Neuron (in vitro differentiated cells): ENCODE measurements at regions not wholly inside any gene's neighbourhood (a gene's known extent, or its start where the extent isn't known, plus 50 kb on each side); places are given as distances from the start of the nearest gene placed in this dataset.
A peak's percentile ranks its signal among the peaks of the same experiment; 100 is the strongest.
"Not testable (repeated sequence)": the region's sequence is repeated elsewhere in the genome, so short reads cannot be mapped to it uniquely, and the experiment has no call there.

Experiments
- H2AFZ ChIP-seq: one replicate; pipeline ENCODE4 v1.6.1; 2013; ENCODE audit warnings: low read depth, mild to moderate bottlenecking, inconsistent platforms, low read length, moderate library complexity
- H3K27me3 ChIP-seq: one replicate; pipeline ENCODE4 v1.6.1; 2013; ENCODE audit warnings: low read length; ENCODE audit not compliant: insufficient read depth
- H3K36me3 ChIP-seq: one replicate; pipeline ENCODE4 v1.6.1; 2013; ENCODE audit warnings: low read length; ENCODE audit not compliant: insufficient read depth
- H3K4me1 ChIP-seq: one replicate; pipeline ENCODE4 v1.6.1; 2013; ENCODE audit warnings: low read length; ENCODE audit not compliant: insufficient read depth
- H3K4me3 ChIP-seq: 2 replicates; pipeline ENCODE4 v1.5.1; 2013; ENCODE audit warnings: mild to moderate bottlenecking, low read length, moderate library complexity
- H3K9me3 ChIP-seq: one replicate; pipeline ENCODE4 v1.6.1; 2013; ENCODE audit warnings: low read length

DNA sequence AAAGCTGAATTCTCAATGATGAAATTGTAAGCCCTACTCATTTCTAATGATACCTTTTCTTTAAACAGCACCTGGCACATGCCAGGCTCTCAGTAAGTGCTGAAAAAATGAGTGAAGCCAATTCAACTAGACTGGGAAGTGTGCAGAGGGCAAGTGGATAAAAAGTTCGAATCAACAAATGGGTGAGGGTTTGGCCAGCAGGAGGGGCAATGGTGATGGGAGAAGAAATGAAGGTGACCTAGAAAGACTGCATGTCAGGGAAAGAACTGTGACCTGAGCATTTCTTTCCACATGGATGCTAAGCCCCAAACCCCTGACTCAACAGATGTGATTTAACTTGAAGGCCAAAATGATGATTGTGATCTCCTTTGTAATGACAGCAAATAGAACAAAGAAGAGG lies 54.6 kb downstream of the DKK1 start:
- Histone ChIP-seq H3K36me3 (no peaks in the 10 kb centered on the region), H3K9me3 (peaks cover 2% of the 10 kb centered on the region), H3K4me3 (no peak overlapping the region), H2AFZ (no peak overlapping the region), H3K4me1 (no peaks in the 10 kb centered on the region), H3K27me3 (no peaks in the 10 kb centered on the region)

DNA sequence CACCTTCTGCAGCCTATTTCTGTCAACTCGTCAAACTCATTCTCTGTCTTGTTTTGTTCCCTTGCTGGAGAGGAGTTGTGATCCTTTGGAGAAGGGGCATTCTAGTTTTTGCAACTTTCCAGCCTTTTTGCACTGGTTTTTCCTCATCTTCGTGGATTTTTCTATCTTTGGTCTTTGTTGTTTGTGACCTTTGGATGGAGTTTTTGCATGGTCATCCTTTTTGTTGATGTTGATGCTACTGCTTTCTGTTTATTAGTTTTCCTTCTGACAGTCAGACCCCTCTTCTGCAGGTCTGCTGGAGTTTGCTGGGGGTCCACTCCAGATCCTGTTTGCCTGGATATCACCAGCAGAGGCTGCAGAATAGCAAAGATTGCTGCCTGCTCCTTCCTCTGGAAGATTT lies 60.1 kb downstream of the DKK1 start:
- not testable (repeated sequence) for H3K36me3 ChIP-seq, H3K27me3 ChIP-seq, H3K9me3 ChIP-seq, H3K4me1 ChIP-seq, H2AFZ ChIP-seq, H3K4me3 ChIP-seq

DNA sequence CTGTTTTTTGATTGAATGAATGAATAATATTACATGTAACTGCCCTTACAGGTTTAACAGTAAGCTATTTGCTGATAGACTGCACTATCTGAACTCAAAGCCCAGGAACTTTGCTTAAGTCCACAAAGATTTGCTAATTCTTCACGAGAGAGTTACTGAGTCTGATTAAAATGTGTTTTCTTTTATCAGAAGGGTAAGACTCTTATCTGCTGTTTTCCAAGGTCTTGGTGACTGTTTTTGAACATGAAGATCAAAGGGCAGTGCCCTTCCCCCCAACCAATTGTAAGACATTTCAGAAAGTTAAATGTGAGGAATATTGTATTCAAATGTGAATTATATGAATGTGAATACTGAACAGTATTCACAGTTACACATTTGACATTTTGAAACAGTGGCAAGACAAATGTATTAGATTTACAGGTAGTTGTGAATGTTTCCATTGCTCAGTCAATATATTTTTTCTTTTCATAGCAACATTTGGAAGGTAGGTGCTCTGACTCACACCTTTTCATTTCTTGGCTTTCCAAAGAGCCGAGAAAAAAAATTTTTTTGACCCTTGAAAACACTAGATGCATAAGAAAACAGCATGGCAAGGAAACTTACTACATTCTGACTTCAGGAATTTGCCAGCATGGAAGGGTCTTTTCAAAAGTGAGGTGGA lies 62.7 kb downstream of the DKK1 start:
- no peak overlapping the region for H3K4me3 ChIP-seq
- no peaks in the 10 kb centered on the region for H3K36me3 ChIP-seq
- no peak overlapping the region for H2AFZ ChIP-seq
- no peaks in the 10 kb centered on the region for H3K9me3 ChIP-seq
- no peaks in the 10 kb centered on the region for H3K4me1 ChIP-seq
- no peaks in the 10 kb centered on the region for H3K27me3 ChIP-seq

DNA sequence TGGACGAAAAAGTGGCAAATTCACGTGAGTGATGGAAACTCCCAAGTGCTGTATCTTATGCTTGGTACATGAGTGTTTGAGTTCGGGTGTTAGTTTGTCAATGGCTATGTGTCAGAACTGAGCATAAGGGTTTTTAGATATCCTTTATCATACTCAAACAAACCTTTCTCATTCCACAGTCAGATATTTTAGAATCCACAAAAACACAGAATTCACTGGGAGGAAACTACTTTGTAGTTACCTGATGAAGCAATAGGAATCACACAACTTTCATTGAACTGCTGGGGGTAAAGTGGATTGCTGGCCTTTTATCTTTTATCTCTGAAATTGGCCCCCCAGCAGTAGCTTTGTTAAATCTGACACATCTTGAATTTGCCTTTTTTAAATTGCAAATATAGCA lies 64.0 kb downstream of the DKK1 start:
- Histone ChIP-seq H3K4me1 (no peaks in the 10 kb centered on the region), H3K9me3 (no peaks in the 10 kb centered on the region), H3K27me3 (no peaks in the 10 kb centered on the region), H3K36me3 (no peaks in the 10 kb centered on the region), H3K4me3 (no peak overlapping the region), H2AFZ (no peak overlapping the region)

DNA sequence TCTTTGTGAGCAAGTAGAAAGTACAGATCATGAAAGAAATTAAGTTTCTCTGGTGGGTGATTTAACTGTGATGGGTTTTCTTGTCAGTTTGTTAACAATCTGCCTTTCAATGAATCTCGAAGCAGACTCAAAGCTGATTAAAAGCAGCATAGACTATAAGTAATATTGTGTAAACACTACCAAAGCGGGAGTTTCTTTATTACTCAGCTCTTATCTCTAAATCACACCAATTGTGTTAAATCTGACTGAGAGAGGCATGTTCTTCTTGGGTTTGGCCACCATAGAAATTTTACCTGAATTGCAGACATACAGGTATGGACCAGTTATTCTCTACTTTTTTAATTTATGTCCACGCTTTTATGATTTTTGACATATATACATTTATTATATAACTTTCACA lies 65.2 kb downstream of the DKK1 start:
- Histone ChIP-seq H3K36me3 (no peaks in the 10 kb centered on the region), H3K4me1 (no peaks in the 10 kb centered on the region), H2AFZ (no peak overlapping the region), H3K4me3 (no peak overlapping the region), H3K27me3 (no peaks in the 10 kb centered on the region), H3K9me3 (no peaks in the 10 kb centered on the region)

DNA sequence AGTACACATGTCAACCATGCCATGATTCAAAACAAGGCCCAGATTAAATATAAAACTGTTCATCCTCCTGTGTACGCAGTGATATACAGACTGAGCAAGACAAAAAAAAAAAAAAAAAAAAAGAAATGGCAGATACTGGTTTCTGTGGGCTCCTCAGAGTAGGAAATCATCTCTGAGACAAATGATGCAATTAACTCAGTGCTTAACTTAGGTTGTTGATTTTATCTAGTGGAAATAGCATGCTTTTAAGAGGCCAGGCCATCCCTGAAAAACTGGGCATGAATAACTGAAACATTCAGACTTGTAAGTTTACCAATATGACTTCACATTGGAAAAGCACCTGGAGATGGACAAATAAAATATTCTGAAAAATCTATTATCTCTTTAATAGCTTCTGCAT lies 69.0 kb downstream of the DKK1 start:
- H2AFZ ChIP-seq, result no peak overlapping the region
- H3K4me1 ChIP-seq, result no peaks in the 10 kb centered on the region
- H3K36me3 ChIP-seq, result no peaks in the 10 kb centered on the region
- H3K9me3 ChIP-seq, result no peaks in the 10 kb centered on the region
- H3K4me3 ChIP-seq, result no peak overlapping the region
- H3K27me3 ChIP-seq, result no peaks in the 10 kb centered on the region

DNA sequence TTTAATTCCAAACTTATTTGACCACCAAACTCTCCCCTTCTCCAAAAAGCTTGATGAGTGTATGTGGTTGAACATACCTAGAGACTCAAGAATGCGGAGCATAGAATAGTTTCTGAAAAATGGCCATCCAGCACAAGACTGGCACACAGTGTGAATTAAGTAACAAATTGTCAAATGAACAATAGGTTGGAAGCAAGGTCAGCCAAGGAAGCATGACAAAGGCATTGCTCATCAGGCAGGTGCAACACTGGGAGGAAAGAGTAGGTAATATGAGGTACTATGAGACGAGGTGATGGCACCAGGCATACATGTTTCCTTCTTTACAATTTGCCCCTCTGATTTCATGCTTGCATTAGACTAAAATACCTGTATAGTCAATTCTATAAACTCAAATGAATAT lies 73.7 kb downstream of the DKK1 start:
- Histone ChIP-seq H3K36me3 (no peaks in the 10 kb centered on the region), H3K27me3 (no peaks in the 10 kb centered on the region), H2AFZ (no peak overlapping the region), H3K9me3 (no peaks in the 10 kb centered on the region), H3K4me1 (no peaks in the 10 kb centered on the region), H3K4me3 (no peak overlapping the region)

DNA sequence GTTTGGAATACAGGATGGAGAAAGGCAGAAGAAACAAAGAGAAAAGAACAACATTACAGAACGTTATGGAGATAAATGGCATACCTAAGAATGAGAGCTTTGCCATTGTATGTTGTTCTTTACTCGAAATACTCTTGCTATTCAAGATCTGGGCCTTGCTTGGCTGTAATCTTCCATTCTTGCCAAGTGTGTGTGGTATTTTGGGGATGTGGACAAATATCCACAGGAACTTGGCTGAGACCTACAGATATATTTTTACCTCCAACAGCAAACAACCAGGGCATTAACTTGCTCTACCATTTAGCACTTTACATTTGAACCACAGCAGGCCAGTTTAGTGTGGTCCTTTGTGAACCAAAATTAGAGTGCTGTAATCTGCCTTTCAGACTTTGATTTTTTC lies 76.3 kb downstream of the DKK1 start:
- H3K9me3 ChIP-seq, result no peaks in the 10 kb centered on the region
- no peak overlapping the region for H3K4me3 ChIP-seq
- no peaks in the 10 kb centered on the region for H3K36me3 ChIP-seq
- H2AFZ ChIP-seq, result no peak overlapping the region
- no peaks in the 10 kb centered on the region for H3K4me1 ChIP-seq
- H3K27me3 ChIP-seq, result no peaks in the 10 kb centered on the region

DNA sequence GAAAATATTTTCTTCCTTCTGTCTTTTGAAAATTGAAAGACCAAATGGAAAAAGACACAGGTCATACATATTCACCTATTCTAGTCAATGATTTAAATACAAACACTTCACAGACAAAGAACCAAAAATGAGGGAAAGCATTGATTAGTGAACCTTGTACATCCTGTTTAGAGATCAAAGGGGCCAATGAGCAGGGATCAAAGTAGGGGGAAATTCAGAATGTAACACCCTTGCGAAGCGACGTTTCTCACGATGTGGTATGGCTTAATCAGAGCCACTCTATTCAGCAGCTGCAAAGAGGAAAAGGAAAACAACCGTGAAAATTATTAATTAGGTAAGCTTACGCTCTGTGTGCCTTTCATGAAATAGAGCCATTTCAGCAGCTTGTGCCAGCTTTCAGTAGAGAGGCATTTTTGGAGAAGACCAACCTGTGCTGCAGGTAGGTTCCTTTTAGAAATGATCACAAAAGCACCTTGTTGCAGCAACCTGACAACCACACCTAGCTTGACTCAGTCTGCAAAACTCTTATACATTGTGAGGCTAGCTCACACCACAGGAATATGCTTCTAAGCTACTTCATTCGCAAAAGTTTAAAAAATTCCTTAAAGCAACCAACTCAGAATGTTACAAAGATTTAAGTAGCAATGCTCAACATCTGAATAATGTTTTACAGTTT lies 78.0 kb downstream of the DKK1 start:
- Histone ChIP-seq H3K4me1 (no peaks in the 10 kb centered on the region), H3K4me3 (no peak overlapping the region), H3K27me3 (no peaks in the 10 kb centered on the region), H2AFZ (peak overlapping the region; percentile 2), H3K36me3 (no peaks in the 10 kb centered on the region), H3K9me3 (no peaks in the 10 kb centered on the region)

DNA sequence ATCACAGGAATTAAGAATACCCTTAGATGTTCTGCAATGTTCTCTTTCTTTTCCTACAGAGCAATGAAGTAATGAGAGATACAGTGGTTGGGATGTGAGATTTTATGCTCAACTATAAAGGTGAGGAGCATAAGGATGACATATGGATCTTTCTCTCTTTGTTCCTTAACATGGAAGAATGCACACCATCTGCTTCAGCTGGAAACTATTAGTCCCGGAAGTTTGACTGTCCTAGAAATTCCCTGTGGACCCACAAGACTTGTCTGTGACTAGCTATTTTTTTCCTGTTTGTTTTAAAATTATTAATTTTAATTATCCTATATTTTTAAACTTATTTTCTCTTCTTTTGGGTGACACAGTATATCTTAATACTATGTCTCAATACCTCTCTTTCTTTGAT lies 80.2 kb downstream of the DKK1 start:
- no peaks in the 10 kb centered on the region for H3K4me1 ChIP-seq
- H3K9me3 ChIP-seq, result no peaks in the 10 kb centered on the region
- no peaks in the 10 kb centered on the region for H3K36me3 ChIP-seq
- no peak overlapping the region for H2AFZ ChIP-seq
- H3K27me3 ChIP-seq, result no peaks in the 10 kb centered on the region
- H3K4me3 ChIP-seq, result no peak overlapping the region

DNA sequence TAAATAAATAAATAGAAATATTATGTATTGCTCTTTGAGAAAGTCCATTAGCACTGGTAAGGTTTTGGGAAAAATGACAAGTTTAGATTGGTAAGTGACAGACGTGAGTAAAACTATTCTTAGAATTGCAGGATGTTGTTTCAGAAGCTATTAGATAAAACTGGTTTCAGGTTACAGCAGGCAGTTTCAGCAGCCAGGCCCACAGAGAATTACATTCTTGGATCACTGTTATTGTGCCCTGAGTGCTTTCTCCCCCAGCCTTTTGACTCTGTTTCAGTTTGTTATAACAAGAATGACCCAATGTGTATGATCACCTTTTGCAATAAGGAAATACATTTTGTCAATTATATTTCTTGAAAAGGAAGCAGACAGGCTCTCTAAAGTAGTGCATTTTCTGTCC lies 86.5 kb downstream of the DKK1 start:
- Histone ChIP-seq H2AFZ (no peak overlapping the region), H3K9me3 (no peaks in the 10 kb centered on the region), H3K36me3 (no peaks in the 10 kb centered on the region), H3K4me1 (no peaks in the 10 kb centered on the region), H3K4me3 (no peak overlapping the region), H3K27me3 (no peaks in the 10 kb centered on the region)

DNA sequence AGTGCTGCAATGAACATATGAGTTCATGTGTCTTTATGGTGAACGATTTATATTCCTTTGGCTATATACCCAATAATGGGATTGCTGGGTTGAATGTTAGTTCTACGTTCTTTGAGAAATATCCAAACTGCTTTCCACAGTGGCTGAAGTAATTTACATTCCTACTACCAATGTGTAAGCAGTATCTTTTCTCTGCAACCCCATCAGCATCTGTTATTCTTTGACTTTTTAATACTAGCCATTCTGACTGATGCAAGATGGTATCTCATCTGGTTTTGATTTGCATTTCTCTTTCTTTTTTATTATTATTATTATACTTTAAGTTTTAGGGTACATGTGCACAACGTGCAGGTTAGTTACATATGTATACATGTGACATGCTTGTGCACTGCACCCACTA lies 89.7 kb downstream of the DKK1 start:
- H3K9me3 ChIP-seq, H2AFZ ChIP-seq, H3K27me3 ChIP-seq, H3K4me1 ChIP-seq, H3K36me3 ChIP-seq, H3K4me3 ChIP-seq: not testable (repeated sequence)

DNA sequence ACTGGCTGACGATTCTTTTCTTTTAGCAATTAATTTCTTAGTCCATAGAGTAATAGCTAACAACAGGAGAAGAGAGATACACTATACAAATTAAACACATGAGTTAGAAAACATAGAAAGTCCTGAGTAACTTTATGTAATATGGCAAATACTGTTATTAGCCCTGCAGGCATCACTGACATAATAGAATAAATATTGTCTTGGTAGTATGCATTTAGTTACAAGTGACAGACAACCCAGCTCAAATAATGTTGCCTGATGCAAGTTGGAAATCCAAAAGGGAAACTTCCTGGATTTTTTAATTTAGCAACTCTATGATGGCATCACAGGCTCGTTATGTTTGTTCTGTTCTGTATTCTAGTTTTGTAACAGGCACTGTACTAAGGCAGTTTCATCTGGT lies 95.1 kb downstream of the DKK1 start:
- no peak overlapping the region for H3K4me3 ChIP-seq
- H3K36me3 ChIP-seq, result no peaks in the 10 kb centered on the region
- no peaks in the 10 kb centered on the region for H3K9me3 ChIP-seq
- H3K4me1 ChIP-seq, result no peaks in the 10 kb centered on the region
- H2AFZ ChIP-seq, result no peak overlapping the region
- no peaks in the 10 kb centered on the region for H3K27me3 ChIP-seq

DNA sequence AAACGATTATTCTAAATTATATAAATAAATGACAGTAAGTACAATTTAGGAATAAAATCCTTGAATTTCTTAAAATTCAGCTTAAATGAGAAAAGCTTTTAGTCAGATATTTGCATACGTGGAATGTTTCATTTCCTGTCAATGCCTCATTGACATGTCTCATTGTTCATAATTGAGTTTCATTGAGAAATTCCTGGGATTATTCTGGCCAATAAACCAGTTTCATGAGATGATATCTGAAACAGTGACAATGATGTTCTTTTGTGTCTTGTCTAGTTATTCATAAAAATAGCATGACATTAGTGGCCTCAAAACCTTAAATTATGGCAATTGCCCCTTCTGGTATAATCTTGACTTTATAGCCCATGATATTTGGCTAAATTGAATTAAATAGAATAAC lies 95.8 kb downstream of the DKK1 start:
- Histone ChIP-seq H3K4me1 (no peaks in the 10 kb centered on the region), H3K36me3 (no peaks in the 10 kb centered on the region), H3K4me3 (no peak overlapping the region), H2AFZ (no peak overlapping the region), H3K27me3 (no peaks in the 10 kb centered on the region), H3K9me3 (no peaks in the 10 kb centered on the region)
